HFF-Myc (cell line): ENCODE measurements at regions not wholly inside any gene's neighbourhood (a gene's known extent, or its start where the extent isn't known, plus 50 kb on each side); places are given as distances from the start of the nearest gene placed in this dataset.

ENCODE experiments used
- DNase-seq: peaks from one replicate; pipeline ENCODE4 v3.0.0-alpha.2; 2011; ENCODE audit warnings: low read depth; ENCODE audit errors: extremely low read depth
- H3K4me3 ChIP-seq: replicated peaks from 2 replicates; pipeline ENCODE4 v1.5.1; 2011; ENCODE audit warnings: low read depth, mild to moderate bottlenecking, control low read depth, low read length
- CTCF ChIP-seq: IDR thresholded peaks from 2 replicates; pipeline ENCODE4 v1.5.1; 2012; ENCODE audit warnings: mild to moderate bottlenecking, low read depth, low read length, control low read depth; ENCODE audit errors: missing control alignments

- no peak for TF ChIP-seq CTCF
- no peak overlapping the region for H3K4me3 ChIP-seq
- DNase-seq = no peak
These were observed 128.0 kb upstream of the TPM1 start for GRCh38 chr15:62914461-62915079.

GRCh38 chr15:62920682-62921502 lies 121.7 kb upstream of the TPM1 start:
- no peak overlapping the region for H3K4me3 ChIP-seq

GRCh38 chr15:62922514-62922913 lies 120.0 kb upstream of the TPM1 start:
- TF ChIP-seq CTCF = no peak
- no peak overlapping the region for H3K4me3 ChIP-seq
- DNase-seq = no peak

More at GRCh38 chr15:62920682-62921502, 121.7 kb upstream of the TPM1 start:
- no peak for DNase-seq
- TF ChIP-seq CTCF = no peak

GRCh38 chr15:62925875-62926274 lies 116.7 kb upstream of the TPM1 start:
- no peak for DNase-seq
- H3K4me3 ChIP-seq = no peak overlapping the region
- no peak for TF ChIP-seq CTCF

GRCh38 chr15:62927196-62927595 lies 115.4 kb upstream of the TPM1 start:
- DNase-seq = no peak
- TF ChIP-seq CTCF = no peak
- no peak overlapping the region for H3K4me3 ChIP-seq

- H3K4me3 ChIP-seq = no peak overlapping the region
- TF ChIP-seq CTCF = no peak
- no peak for DNase-seq
These were observed 114.7 kb upstream of the TPM1 start for GRCh38 chr15:62927836-62928235.
